IMR-90 (cell line): ENCODE measurements at regions not wholly inside any gene's neighbourhood (a gene's known extent, or its start where the extent isn't known, plus 50 kb on each side); places are given as distances from the start of the nearest gene placed in this dataset.

ENCODE experiments used
- ATAC-seq: fragments of 200-7000 bp; cut with Tn5 transposase; 2 replicates; pipeline ENCODE4 v1.9.1; 2020; ENCODE audit warnings: low read depth, mild to moderate bottlenecking, moderate library complexity
- BruUV-seq: library from RNA; stranded (reverse); fragments of 400-500 nt; replicated peaks from 2 replicates; lab custom pipeline; 2021; lab: Mats Ljungman, UMichigan
- CTCF ChIA-PET: fragments of 300-600 bp; formaldehyde crosslinking; extraction: SDS; loops from one replicate; lab custom pipeline; 2021; ENCODE audit warnings: antibody characterized with exemption; lab: Yijun Ruan, JAX
- POLR2A ChIA-PET: fragments of 300-600 bp; sonication (Branson Sonifier 250); formaldehyde crosslinking; loops from one replicate; lab custom pipeline; 2022; ENCODE audit warnings: antibody characterized with exemption; ENCODE audit not compliant: unreplicated experiment; lab: Charles Lee
- DNase-seq: peaks from one replicate; pipeline ENCODE4 v3.0.0; 2013
- H2AFZ ChIP-seq: replicated peaks from 2 replicates; pipeline ENCODE3; 2013; ENCODE audit warnings: low read length, mild to moderate bottlenecking; ENCODE audit not compliant: poor library complexity
- H2AK5ac ChIP-seq: 2 replicates; pipeline ENCODE4 v1.6.1; 2013; ENCODE audit warnings: low read depth, low read length, inconsistent platforms
- H2AK9ac ChIP-seq: replicated peaks from 2 replicates; pipeline ENCODE3; 2013; ENCODE audit warnings: mild to moderate bottlenecking, low read depth, low read length, moderate library complexity; ENCODE audit not compliant: poor library complexity
- H2BK120ac ChIP-seq: 2 replicates; pipeline ENCODE4 v1.6.1; 2013; ENCODE audit warnings: low read depth, low read length, inconsistent platforms
- H2BK15ac ChIP-seq: 3 replicates; pipeline ENCODE4 v1.6.1; 2013; ENCODE audit warnings: low read depth, low read length, inconsistent platforms
- H2BK20ac ChIP-seq: 2 replicates; pipeline ENCODE4 v1.6.1; 2013; ENCODE audit warnings: low read depth, mild to moderate bottlenecking, inconsistent platforms, low read length, moderate library complexity
- H2BK5ac ChIP-seq: 2 replicates; pipeline ENCODE4 v1.6.1; 2013; ENCODE audit warnings: mild to moderate bottlenecking, low read depth, low read length, inconsistent platforms; ENCODE audit not compliant: poor library complexity, severe bottlenecking
- H3K14ac ChIP-seq: replicated peaks from 2 replicates; pipeline ENCODE4 v1.6.1; 2013; ENCODE audit warnings: low read depth, low read length, inconsistent platforms
- H3K18ac ChIP-seq: 2 replicates; pipeline ENCODE4 v1.6.1; 2013; ENCODE audit warnings: low read depth, low read length, control low read depth
- H3K23ac ChIP-seq: 2 replicates; pipeline ENCODE4 v1.6.1; 2013; ENCODE audit warnings: low read depth, low read length, inconsistent platforms
- H3K27ac ChIP-seq: 2 replicates; pipeline ENCODE4 v1.5.1; 2013; ENCODE audit warnings: mild to moderate bottlenecking, control low read depth, low read length; ENCODE audit not compliant: insufficient read depth
- H3K27me3 ChIP-seq: 2 replicates; pipeline ENCODE4 v1.6.1; 2013; ENCODE audit warnings: low read length; ENCODE audit not compliant: control insufficient read depth, insufficient read depth
- H3K36me3 ChIP-seq: 2 replicates; pipeline ENCODE4 v1.6.1; 2013; ENCODE audit warnings: low read length, mixed read lengths; ENCODE audit not compliant: control insufficient read depth, insufficient read depth
- H3K4ac ChIP-seq: 2 replicates; pipeline ENCODE4 v1.6.1; 2013; ENCODE audit warnings: low read depth, low read length, inconsistent platforms
- H3K4me1 ChIP-seq: 2 replicates; pipeline ENCODE4 v1.6.1; 2013; ENCODE audit warnings: low read length, mixed read lengths; ENCODE audit not compliant: control insufficient read depth, insufficient read depth
- H3K4me2 ChIP-seq: 2 replicates; pipeline ENCODE4 v1.6.1; 2013; ENCODE audit warnings: low read depth, mild to moderate bottlenecking, control low read depth, low read length, moderate library complexity
- H3K4me3 ChIP-seq: 2 replicates; pipeline ENCODE4 v1.5.1; 2013; ENCODE audit warnings: low read depth, mild to moderate bottlenecking, control low read depth, low read length, moderate library complexity; ENCODE audit not compliant: insufficient read depth
- H3K56ac ChIP-seq: 2 replicates; pipeline ENCODE4 v1.6.1; 2013; ENCODE audit warnings: low read length, inconsistent platforms; ENCODE audit not compliant: insufficient read depth; ENCODE audit errors: extremely low read depth
- H3K79me1 ChIP-seq, 2 experiments: 2 replicates each; pipeline ENCODE4 v1.6.1; 2013; ENCODE audit warnings: low read length in 2 of 2, inconsistent platforms in 1 of 2, low read depth in 1 of 2
- H3K9ac ChIP-seq: 2 replicates; pipeline ENCODE4 v1.6.1; 2013; ENCODE audit warnings: low read depth, low read length, control low read depth
- H3K9me1 ChIP-seq: 2 replicates; pipeline ENCODE4 v1.6.1; 2013; ENCODE audit warnings: low read length, inconsistent platforms; ENCODE audit not compliant: insufficient read depth
- H3K9me3 ChIP-seq: 2 replicates; pipeline ENCODE4 v1.6.1; 2013; ENCODE audit warnings: low read length; ENCODE audit not compliant: control insufficient read depth, insufficient read depth
- H4K20me1 ChIP-seq: 2 replicates; pipeline ENCODE4 v1.6.1; 2013; ENCODE audit warnings: low read length, inconsistent platforms; ENCODE audit not compliant: insufficient read depth
- H4K5ac ChIP-seq: 2 replicates; pipeline ENCODE4 v1.6.1; 2013; ENCODE audit warnings: mild to moderate bottlenecking, low read depth, low read length, control low read depth
- H4K8ac ChIP-seq, 2 experiments: 2 replicates each; pipeline ENCODE4 v1.6.1; 2013; ENCODE audit warnings: low read depth in 2 of 2, low read length in 2 of 2, control low read depth in 1 of 2, inconsistent platforms in 1 of 2
- H4K91ac ChIP-seq: 2 replicates; pipeline ENCODE4 v1.6.1; 2013; ENCODE audit warnings: low read depth, low read length, inconsistent platforms; ENCODE audit not compliant: insufficient read depth
- BHLHE40 ChIP-seq: fragments of 150-350 bp; IDR thresholded peaks from 2 replicates; pipeline ENCODE4 v1.6.1; 2016; ENCODE audit warnings: mild to moderate bottlenecking, low read depth, low read length
- CHD1 ChIP-seq: IDR thresholded peaks from 2 replicates; pipeline ENCODE4 v1.6.1; 2012; ENCODE audit warnings: low read depth, low read length, improper control_type of control experiment
- CTCF ChIP-seq: conservative IDR thresholded peaks from 2 replicates; pipeline ENCODE4 v1.5.1; 2012; ENCODE audit warnings: mild to moderate bottlenecking, low read depth, low read length, improper control_type of control experiment
- ELK1 ChIP-seq: fragments of 150-350 bp; IDR thresholded peaks from 2 replicates; pipeline ENCODE4 v1.6.1; 2016; ENCODE audit warnings: low read depth, mild to moderate bottlenecking, low read length, moderate library complexity, borderline replicate concordance
- FOS ChIP-seq: fragments of 150-350 bp; IDR thresholded peaks from 2 replicates; pipeline ENCODE4 v1.6.1; 2016; ENCODE audit warnings: low read depth, low read length
- MAFK ChIP-seq: IDR thresholded peaks from 2 replicates; pipeline ENCODE4 v1.6.1; 2012; ENCODE audit warnings: low read depth, low read length, improper control_type of control experiment
- MAZ ChIP-seq: IDR thresholded peaks from 2 replicates; pipeline ENCODE4 v1.6.1; 2012; ENCODE audit warnings: low read depth, mild to moderate bottlenecking, low read length, improper control_type of control experiment, moderate library complexity, borderline replicate concordance
- MXI1 ChIP-seq: IDR thresholded peaks from 2 replicates; pipeline ENCODE4 v1.6.1; 2012; ENCODE audit warnings: low read depth, mild to moderate bottlenecking, low read length, moderate library complexity, borderline replicate concordance
- NFE2L2 ChIP-seq: fragments of 150-350 bp; IDR thresholded peaks from 2 replicates; pipeline ENCODE4 v1.6.1; 2016; ENCODE audit warnings: low read depth, mild to moderate bottlenecking, low read length
- POLR2A ChIP-seq: IDR thresholded peaks from 2 replicates; pipeline ENCODE4 v1.6.1; 2012; ENCODE audit warnings: mild to moderate bottlenecking, low read depth, low read length
- RAD21 ChIP-seq: IDR thresholded peaks from 2 replicates; pipeline ENCODE4 v1.6.1; 2012; ENCODE audit warnings: low read length, improper control_type of control experiment
- RCOR1 ChIP-seq: IDR thresholded peaks from 2 replicates; pipeline ENCODE4 v1.6.1; 2012; ENCODE audit warnings: mild to moderate bottlenecking, low read length, improper control_type of control experiment; ENCODE audit not compliant: insufficient replicate concordance
- RFX5 ChIP-seq: IDR thresholded peaks from 2 replicates; pipeline ENCODE4 v1.8.0; 2012; ENCODE audit warnings: low read depth, mild to moderate bottlenecking, low read length, moderate library complexity
- USF2 ChIP-seq: fragments of 150-350 bp; IDR thresholded peaks from 2 replicates; pipeline ENCODE4 v1.6.1; 2017; ENCODE audit warnings: mild to moderate bottlenecking, antibody characterized with exemption, low read length, low read depth
- WGBS, 2 experiments: methylation state at CpG; one replicate each; pipeline versions ENCODE4 v1.1.5 to v1.1.7; 2013; ENCODE audit warnings: missing lambda C conversion rate in 2 of 2; ENCODE audit not compliant: insufficient read length in 1 of 2; ENCODE audit errors: extremely low coverage in 2 of 2; 5-methylcytosine and 5-hydroxymethylcytosine counted together
- dilution Hi-C: fragments of 300-500 bp; cut with HindIII; formaldehyde crosslinking; loops from one replicate; pipeline ENCODE4 v1.14.3; 2018; ENCODE audit warnings: low sequenced_read_pairs; ENCODE audit not compliant: unreplicated experiment
- in situ Hi-C: fragments of 300-500 bp; cut with MboI; formaldehyde crosslinking; loops from 3 replicates; pipeline ENCODE4 v1.14.3; 2019; ENCODE audit warnings: low sequenced_read_pairs, inconsistent platforms, mixed read lengths
- intact Hi-C: fragments of 100-400 bp; cut with micrococcal nuclease; formaldehyde crosslinking; loops from 2 replicates; pipeline ENCODE4 v1.10.0; 2022

- no peaks in the 10 kb centered on the region for H3K36me3 ChIP-seq
- TF ChIP-seq MAZ (no peak), USF2 (no peak), NFE2L2 (no peak), BHLHE40 (no peak), ELK1 (no peak), FOS (no peak), POLR2A (no peak), RFX5 (no peak), CHD1 (no peak), MXI1 (no peak), CTCF (no peak), RCOR1 (no peak), MAFK (no peak), RAD21 (no peak)
- H3K4me1 ChIP-seq: no peaks in the 10 kb centered on the region
- no peak overlapping the region for H2AK9ac ChIP-seq
- H3K4ac ChIP-seq: no peak overlapping the region
- 90% methylated on average over 5 of the region's 17 CpGs; no CpG with 5 or more reads in 1 of the 2 experiments for WGBS, 2 experiments
- no peak overlapping the region for H4K5ac ChIP-seq
- POLR2A ChIA-PET: no interaction called here
- BruUV-seq: no TSS peak
- in situ Hi-C loops: no loop called here
- dilution Hi-C loops: no loop called here
- no peak overlapping the region for H2BK20ac ChIP-seq
- H3K27me3 ChIP-seq: no peaks in the 10 kb centered on the region
- H3K4me2 ChIP-seq: no peak overlapping the region
- no peak overlapping the region for H3K23ac ChIP-seq
- H3K4me3 ChIP-seq: no peak overlapping the region
- no peak for DNase-seq
- no peak for ATAC-seq
- H3K27ac ChIP-seq: no peak overlapping the region
- H4K20me1 ChIP-seq: no peaks in the 10 kb centered on the region
- intact Hi-C loops: no loop called here
- H2BK5ac ChIP-seq: no peak overlapping the region
- H2AK5ac ChIP-seq: no peak overlapping the region
- no peak overlapping the region for H2AFZ ChIP-seq
- no peak overlapping the region for H3K14ac ChIP-seq
- no peak overlapping the region for H3K18ac ChIP-seq
- no peaks in the 10 kb centered on the region for H3K79me1 ChIP-seq
- no peak overlapping the region for H4K91ac ChIP-seq
- H4K8ac ChIP-seq: no peak overlapping the region
- no peak overlapping the region for H2BK15ac ChIP-seq
- H3K9me3 ChIP-seq: peaks cover 30% of the 10 kb centered on the region
- no peak overlapping the region for H3K9ac ChIP-seq
- H2BK120ac ChIP-seq: no peak overlapping the region
- no peaks in the 10 kb centered on the region for H3K9me1 ChIP-seq
- no peak overlapping the region for H3K56ac ChIP-seq
- CTCF ChIA-PET: no interaction called here
Measured at GRCh38 chr2:239576784-239577685, 176.2 kb upstream of the HDAC4 start.
